HepG2 (cell line): ENCODE measurements at regions not wholly inside any gene's neighbourhood (a gene's known extent, or its start where the extent isn't known, plus 50 kb on each side); places are given as distances from the start of the nearest gene placed in this dataset.

Source experiments
- FOXM1 ChIP-seq: sonication (generic); formaldehyde crosslinking; IDR thresholded peaks from 2 replicates; pipeline ENCODE4 v1.5.0; 2020; ENCODE audit warnings: missing genetic modification reagents
- PHF5A ChIP-seq: IDR thresholded peaks from one replicate; pipeline ENCODE4 v1.6.1; 2018; ENCODE audit warnings: low read depth, missing genetic modification reagents; ENCODE audit not compliant: unreplicated experiment
- SIX4 ChIP-seq: sonication (generic); formaldehyde crosslinking; IDR thresholded peaks from 2 replicates; pipeline ENCODE4 v1.4.0; 2020; ENCODE audit warnings: missing genetic modification reagents
- SMARCE1 ChIP-seq: fragments of 450-650 bp; IDR thresholded peaks from 2 replicates; pipeline ENCODE4 v1.6.1; 2017; ENCODE audit warnings: borderline replicate concordance
- ZNF646 ChIP-seq: sonication (generic); formaldehyde crosslinking; IDR thresholded peaks from 2 replicates; pipeline ENCODE4 v1.9.0; 2021; ENCODE audit warnings: mild to moderate bottlenecking, missing genetic modification reagents
- TF ChIP-seq, protein P1 (sequence below): sonication (generic); formaldehyde crosslinking; IDR thresholded peaks from 2 replicates; pipeline ENCODE4 v1.4.0; 2020; ENCODE audit warnings: missing genetic modification reagents, borderline replicate concordance

GRCh38 chr2:118315606-118316005, 227.3 kb downstream of the INSIG2 start (continued):
- TF ChIP-seq, protein P1, sequence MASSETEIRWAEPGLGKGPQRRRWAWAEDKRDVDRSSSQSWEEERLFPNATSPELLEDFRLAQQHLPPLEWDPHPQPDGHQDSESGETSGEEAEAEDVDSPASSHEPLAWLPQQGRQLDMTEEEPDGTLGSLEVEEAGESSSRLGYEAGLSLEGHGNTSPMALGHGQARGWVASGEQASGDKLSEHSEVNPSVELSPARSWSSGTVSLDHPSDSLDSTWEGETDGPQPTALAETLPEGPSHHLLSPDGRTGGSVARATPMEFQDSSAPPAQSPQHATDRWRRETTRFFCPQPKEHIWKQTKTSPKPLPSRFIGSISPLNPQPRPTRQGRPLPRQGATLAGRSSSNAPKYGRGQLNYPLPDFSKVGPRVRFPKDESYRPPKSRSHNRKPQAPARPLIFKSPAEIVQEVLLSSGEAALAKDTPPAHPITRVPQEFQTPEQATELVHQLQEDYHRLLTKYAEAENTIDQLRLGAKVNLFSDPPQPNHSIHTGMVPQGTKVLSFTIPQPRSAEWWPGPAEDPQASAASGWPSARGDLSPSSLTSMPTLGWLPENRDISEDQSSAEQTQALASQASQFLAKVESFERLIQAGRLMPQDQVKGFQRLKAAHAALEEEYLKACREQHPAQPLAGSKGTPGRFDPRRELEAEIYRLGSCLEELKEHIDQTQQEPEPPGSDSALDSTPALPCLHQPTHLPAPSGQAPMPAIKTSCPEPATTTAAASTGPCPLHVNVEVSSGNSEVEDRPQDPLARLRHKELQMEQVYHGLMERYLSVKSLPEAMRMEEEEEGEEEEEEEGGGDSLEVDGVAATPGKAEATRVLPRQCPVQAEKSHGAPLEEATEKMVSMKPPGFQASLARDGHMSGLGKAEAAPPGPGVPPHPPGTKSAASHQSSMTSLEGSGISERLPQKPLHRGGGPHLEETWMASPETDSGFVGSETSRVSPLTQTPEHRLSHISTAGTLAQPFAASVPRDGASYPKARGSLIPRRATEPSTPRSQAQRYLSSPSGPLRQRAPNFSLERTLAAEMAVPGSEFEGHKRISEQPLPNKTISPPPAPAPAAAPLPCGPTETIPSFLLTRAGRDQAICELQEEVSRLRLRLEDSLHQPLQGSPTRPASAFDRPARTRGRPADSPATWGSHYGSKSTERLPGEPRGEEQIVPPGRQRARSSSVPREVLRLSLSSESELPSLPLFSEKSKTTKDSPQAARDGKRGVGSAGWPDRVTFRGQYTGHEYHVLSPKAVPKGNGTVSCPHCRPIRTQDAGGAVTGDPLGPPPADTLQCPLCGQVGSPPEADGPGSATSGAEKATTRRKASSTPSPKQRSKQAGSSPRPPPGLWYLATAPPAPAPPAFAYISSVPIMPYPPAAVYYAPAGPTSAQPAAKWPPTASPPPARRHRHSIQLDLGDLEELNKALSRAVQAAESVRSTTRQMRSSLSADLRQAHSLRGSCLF (CRISPR knock-in tag) = no peak
- no peak for TF ChIP-seq SIX4
- TF ChIP-seq FOXM1 (CRISPR knock-in tag) = no peak
- no peak for TF ChIP-seq SMARCE1
- TF ChIP-seq ZNF646 (CRISPR knock-in tag) = no peak
- no peak for TF ChIP-seq PHF5A (CRISPR knock-in tag)
